IPS DF 6.9 (cell line): ENCODE measurements at regions not wholly inside any gene's neighbourhood (a gene's known extent, or its start where the extent isn't known, plus 50 kb on each side); places are given as distances from the start of the nearest gene placed in this dataset.

ENCODE experiments used
- DNase-seq: peaks from one replicate; pipeline ENCODE4 v3.0.0-alpha.2; 2013; ENCODE audit warnings: low read depth, low spot score
- H3K27ac ChIP-seq: one replicate; pipeline ENCODE4 v1.5.1; 2013; ENCODE audit warnings: low read length, control low read depth
- H3K27me3 ChIP-seq: 2 replicates; pipeline ENCODE4 v1.6.1; 2013; ENCODE audit warnings: mild to moderate bottlenecking, low read length; ENCODE audit not compliant: control insufficient read depth, insufficient read depth
- H3K36me3 ChIP-seq: 2 replicates; pipeline ENCODE4 v1.6.1; 2013; ENCODE audit warnings: low read length; ENCODE audit not compliant: control insufficient read depth, insufficient read depth
- H3K4me1 ChIP-seq: 2 replicates; pipeline ENCODE4 v1.6.1; 2013; ENCODE audit warnings: low read length; ENCODE audit not compliant: control insufficient read depth, insufficient read depth
- H3K4me3 ChIP-seq: 2 replicates; pipeline ENCODE4 v1.5.1; 2013; ENCODE audit warnings: mild to moderate bottlenecking, low read length
- H3K9me3 ChIP-seq: 2 replicates; pipeline ENCODE4 v1.6.1; 2013; ENCODE audit warnings: low read length, inconsistent platforms; ENCODE audit not compliant: control insufficient read depth, insufficient read depth
- WGBS: extraction: QIAGEN DNeasy Blood & Tissue Kit; methylation state at CpG from one replicate; pipeline ENCODE4 v1.1.7; 2013; ENCODE audit warnings: mixed read lengths, missing lambda C conversion rate; ENCODE audit not compliant: insufficient read length, insufficient coverage; 5-methylcytosine and 5-hydroxymethylcytosine counted together

DNA sequence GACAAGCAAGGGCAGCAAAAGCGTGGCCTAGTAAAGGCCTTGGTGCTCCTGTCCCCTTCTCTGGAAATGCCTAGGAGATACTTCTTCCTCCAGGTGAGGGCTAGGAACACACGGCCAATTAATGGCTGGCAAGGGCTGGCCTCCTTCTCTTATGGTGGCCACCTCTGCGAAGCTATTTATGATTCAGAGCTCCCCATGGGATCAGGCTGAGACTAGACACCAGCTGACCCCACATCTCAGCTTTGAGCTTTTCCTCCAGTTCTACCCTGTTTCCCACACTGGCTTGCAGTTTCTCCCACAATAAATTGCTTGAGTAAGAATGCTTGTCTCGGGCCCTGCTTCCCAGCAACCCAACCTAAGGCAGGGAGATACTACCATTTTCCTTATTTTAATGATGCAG is 53.7 kb downstream of the CAMK2N1 start:
- H3K4me3 ChIP-seq: no peak overlapping the region
- no peaks in the 10 kb centered on the region for H3K4me1 ChIP-seq
- no peaks in the 10 kb centered on the region for H3K9me3 ChIP-seq
- no CpG with 5 or more reads among the region's 4 CpGs for WGBS
- no peak overlapping the region for H3K27ac ChIP-seq
- DNase-seq: no peak
- H3K27me3 ChIP-seq: no peaks in the 10 kb centered on the region
- no peaks in the 10 kb centered on the region for H3K36me3 ChIP-seq

DNA sequence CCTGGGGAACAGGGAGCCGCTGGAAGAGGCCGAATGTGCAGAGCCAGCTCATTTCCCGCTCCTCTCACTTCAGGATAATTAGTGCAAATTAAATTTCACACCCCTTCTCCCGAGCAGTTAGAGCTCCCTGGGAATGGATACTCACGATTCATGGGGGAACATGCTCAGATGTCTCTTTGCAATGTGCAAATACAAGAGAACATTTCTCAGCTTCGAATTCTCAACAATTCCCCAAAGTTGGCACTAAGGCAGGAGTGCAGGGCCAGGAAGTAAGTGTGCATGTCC is 54.9 kb downstream of the CAMK2N1 start:
- H3K4me1 ChIP-seq: no peaks in the 10 kb centered on the region

GRCh38 chr1:20430355-20431175 is 55.4 kb downstream of the CAMK2N1 start:
- Histone ChIP-seq H3K36me3 (no peaks in the 10 kb centered on the region), H3K27ac (no peak overlapping the region), H3K9me3 (no peaks in the 10 kb centered on the region), H3K4me1 (no peaks in the 10 kb centered on the region), H3K4me3 (no peak overlapping the region), H3K27me3 (no peaks in the 10 kb centered on the region)
- WGBS: no CpG with 5 or more reads among the region's 12 CpGs
- DNase-seq: peak; percentile 74

More for the DNA sequence above, 54.9 kb downstream of the CAMK2N1 start:
- Histone ChIP-seq H3K27ac (no peak overlapping the region), H3K36me3 (no peaks in the 10 kb centered on the region), H3K9me3 (no peaks in the 10 kb centered on the region), H3K4me3 (no peak overlapping the region), H3K27me3 (no peaks in the 10 kb centered on the region)
- no peak for DNase-seq
- no CpG with 5 or more reads among the region's 6 CpGs for WGBS

DNA sequence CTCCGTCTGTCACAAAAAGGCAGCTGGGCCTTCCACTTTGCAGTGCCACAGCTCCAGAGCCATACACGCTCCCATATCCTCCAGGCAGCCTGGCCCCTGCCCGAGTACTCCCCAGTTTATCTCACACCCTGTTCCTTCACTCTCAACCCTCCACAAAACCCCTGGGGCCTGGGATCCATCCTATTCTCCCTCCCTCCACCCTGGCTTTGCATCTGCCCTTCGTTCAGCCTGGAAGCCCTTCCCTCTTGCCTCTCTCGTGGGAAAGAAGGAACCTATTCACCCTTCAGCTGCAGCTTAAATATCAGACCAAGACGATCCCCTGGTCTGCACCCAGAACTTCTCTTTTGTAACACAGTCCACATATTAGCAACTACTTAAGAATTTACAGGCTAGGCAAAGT is 56.7 kb downstream of the CAMK2N1 start:
- Histone ChIP-seq H3K27ac (no peak overlapping the region), H3K27me3 (no peaks in the 10 kb centered on the region), H3K9me3 (no peaks in the 10 kb centered on the region), H3K4me1 (no peaks in the 10 kb centered on the region), H3K36me3 (no peaks in the 10 kb centered on the region), H3K4me3 (no peak overlapping the region)
- no CpG with 5 or more reads among the region's 6 CpGs for WGBS
- no peak for DNase-seq

GRCh38 chr1:20428841-20429240 is 57.2 kb downstream of the CAMK2N1 start:
- WGBS: no CpG with 5 or more reads among the region's 6 CpGs

GRCh38 chr1:20426923-20427322 is 59.1 kb downstream of the CAMK2N1 start:
- DNase-seq: no peak
- no CpG with 5 or more reads among the region's 4 CpGs for WGBS
- H3K4me3 ChIP-seq: no peak overlapping the region
- H3K4me1 ChIP-seq: no peaks in the 10 kb centered on the region
- no peaks in the 10 kb centered on the region for H3K27me3 ChIP-seq
- no peaks in the 10 kb centered on the region for H3K36me3 ChIP-seq
- H3K27ac ChIP-seq: no peak overlapping the region
- H3K9me3 ChIP-seq: no peaks in the 10 kb centered on the region

More at GRCh38 chr1:20428841-20429240, 57.2 kb downstream of the CAMK2N1 start:
- Histone ChIP-seq H3K4me3 (no peak overlapping the region), H3K36me3 (no peaks in the 10 kb centered on the region), H3K27me3 (no peaks in the 10 kb centered on the region), H3K9me3 (no peaks in the 10 kb centered on the region), H3K27ac (no peak overlapping the region), H3K4me1 (no peaks in the 10 kb centered on the region)
- DNase-seq: no peak

GRCh38 chr1:20426371-20426770 is 59.6 kb downstream of the CAMK2N1 start:
- H3K4me3 ChIP-seq: no peak overlapping the region
- no peak for DNase-seq
- no CpG with 5 or more reads among the region's 4 CpGs for WGBS
- H3K9me3 ChIP-seq: no peaks in the 10 kb centered on the region
- no peak overlapping the region for H3K27ac ChIP-seq
- H3K36me3 ChIP-seq: no peaks in the 10 kb centered on the region
- H3K27me3 ChIP-seq: no peaks in the 10 kb centered on the region
- H3K4me1 ChIP-seq: no peaks in the 10 kb centered on the region

- Histone ChIP-seq H3K36me3 (no peaks in the 10 kb centered on the region), H3K9me3 (no peaks in the 10 kb centered on the region), H3K27ac (no peak overlapping the region), H3K4me1 (no peaks in the 10 kb centered on the region), H3K4me3 (no peak overlapping the region), H3K27me3 (no peaks in the 10 kb centered on the region)
- WGBS: no CpG with 5 or more reads among the region's 2 CpGs
- no peak for DNase-seq
These were observed 60.4 kb downstream of the CAMK2N1 start for GRCh38 chr1:20425622-20426021.

- Histone ChIP-seq H3K4me3 (no peak overlapping the region), H3K36me3 (no peaks in the 10 kb centered on the region), H3K27ac (no peak overlapping the region), H3K9me3 (no peaks in the 10 kb centered on the region), H3K4me1 (no peaks in the 10 kb centered on the region), H3K27me3 (no peaks in the 10 kb centered on the region)
- WGBS: no CpG with 5 or more reads among the region's 3 CpGs
- DNase-seq: no peak
These were observed 62.7 kb downstream of the CAMK2N1 start for GRCh38 chr1:20423169-20423795.

DNA sequence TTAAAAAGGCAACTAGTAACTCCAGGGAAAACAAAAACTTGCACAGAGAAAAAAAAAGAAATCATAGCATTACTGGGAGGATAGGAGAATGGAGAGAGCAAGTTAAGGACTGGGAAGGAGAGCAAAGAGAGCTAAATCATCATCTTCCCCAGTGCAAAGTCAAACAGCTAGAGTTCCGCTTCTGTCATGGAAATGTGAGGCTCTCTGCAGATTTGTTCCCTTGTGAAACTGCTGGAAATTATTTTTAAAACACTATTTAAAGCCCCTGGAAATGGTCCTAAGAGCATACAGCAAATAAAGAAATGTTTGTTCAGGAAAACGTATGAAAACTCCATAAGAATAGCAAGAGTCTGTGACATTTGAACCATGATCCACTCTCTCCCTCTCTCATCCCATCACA is 64.6 kb downstream of the CAMK2N1 start:
- Histone ChIP-seq H3K9me3 (no peaks in the 10 kb centered on the region), H3K36me3 (no peaks in the 10 kb centered on the region; the same call in 1 of the 2 replicates), H3K27ac (no peak overlapping the region), H3K4me1 (no peaks in the 10 kb centered on the region), H3K4me3 (no peak overlapping the region), H3K27me3 (no peaks in the 10 kb centered on the region)
- no peak for DNase-seq
- WGBS: no CpG with 5 or more reads among the region's 2 CpGs

DNA sequence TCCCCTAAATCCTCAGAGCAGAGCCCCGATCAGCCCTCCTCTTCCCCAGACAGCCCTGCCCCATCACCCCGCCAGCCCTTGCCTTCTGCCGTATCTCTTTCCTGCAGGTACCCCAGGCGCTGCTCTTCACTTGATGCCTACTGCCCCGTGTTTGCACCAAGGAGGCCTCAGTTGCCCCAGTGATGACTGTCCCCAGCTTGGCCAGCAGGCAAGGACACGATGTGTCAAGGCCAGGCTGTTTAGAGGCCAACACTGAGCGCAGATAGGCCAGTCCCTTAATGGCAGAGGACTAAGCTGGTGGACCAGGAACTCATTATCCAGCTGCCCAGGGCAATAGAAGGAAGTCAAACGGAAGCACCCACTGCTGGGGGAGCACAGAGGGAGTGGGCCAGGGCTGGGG is 68.4 kb downstream of the CAMK2N1 start:
- Histone ChIP-seq H3K4me1 (no peaks in the 10 kb centered on the region), H3K27ac (no peak overlapping the region), H3K36me3 (no peaks in the 10 kb centered on the region; the same call in 1 of the 2 replicates), H3K4me3 (no peak overlapping the region), H3K9me3 (no peaks in the 10 kb centered on the region), H3K27me3 (no peaks in the 10 kb centered on the region)
- no peak for DNase-seq
- no CpG with 5 or more reads among the region's 8 CpGs for WGBS
